ENCODE measurements at regions not wholly inside any gene's neighbourhood (a gene's known extent, or its start where the extent isn't known, plus 50 kb on each side); places are given as distances from the start of the nearest gene placed in this dataset.

- peaks cover 0 to 3% (median 0%) of the 10 kb centered on the region in 4 donors for H3K4me1 ChIP-seq
- no peak overlapping the region for H3K4me3 ChIP-seq
- intact Hi-C loops (cut with DNase I; ENCODE audit: low total_unique reads) = no loop called here
- DNase-seq = no peak
- H3K27ac ChIP-seq = no peak overlapping the region
- H3K27me3 ChIP-seq = no peaks in the 10 kb centered on the region
- no peaks in the 10 kb centered on the region for H3K9me3 ChIP-seq
- no peak for TF ChIP-seq POLR2A (IDR thresholded peaks at IDR 0.05)
- TF ChIP-seq CTCF (IDR thresholded peaks at IDR 0.05) = no peak
- TF ChIP-seq EP300 (IDR thresholded peaks at IDR 0.05) = no peak
- no peak for TF ChIP-seq POLR2AphosphoS5 (IDR thresholded peaks at IDR 0.05)
- H3K36me3 ChIP-seq = no peaks in the 10 kb centered on the region
- 84 to 90% (median 87%) methylated on average over 6 of the region's 6 CpGs for WGBS, 5 donors
These were observed 395.1 kb upstream of the ANKRD30A start for GRCh38 chr10:36730316-36730715.

GRCh38 chr10:36728626-36729025 lies 396.8 kb upstream of the ANKRD30A start:
- WGBS, 5 donors = 66 to 79% (median 69%) methylated on average over 2 of the region's 2 CpGs
- Histone ChIP-seq H3K9me3 (no peaks in the 10 kb centered on the region), H3K36me3 (no peaks in the 10 kb centered on the region), H3K4me3 (no peak overlapping the region), H3K4me1 (peaks cover 0 to 3% (median 0%) of the 10 kb centered on the region in 4 donors), H3K27ac (no peak overlapping the region), H3K27me3 (no peaks in the 10 kb centered on the region)
- no peak for DNase-seq
- TF ChIP-seq CTCF (IDR thresholded peaks at IDR 0.05) = no peak
- no peak for TF ChIP-seq EP300 (IDR thresholded peaks at IDR 0.05)
- no peak for TF ChIP-seq POLR2AphosphoS5 (IDR thresholded peaks at IDR 0.05)
- no peak for TF ChIP-seq POLR2A (IDR thresholded peaks at IDR 0.05)
- intact Hi-C loops (cut with DNase I; ENCODE audit: low total_unique reads) = no loop called here

GRCh38 chr10:36725581-36726520 lies 399.5 kb upstream of the ANKRD30A start:
- 73 to 77% (median 74%) methylated on average over 6 of the region's 6 CpGs for WGBS, 5 donors
- intact Hi-C loops (cut with DNase I; ENCODE audit: low total_unique reads) = no loop called here
- Histone ChIP-seq H3K27me3 (no peaks in the 10 kb centered on the region), H3K9me3 (no peaks in the 10 kb centered on the region), H3K4me1 (peaks cover 0 to 3% (median 0%) of the 10 kb centered on the region in 4 donors), H3K27ac (no peak overlapping the region), H3K36me3 (no peaks in the 10 kb centered on the region), H3K4me3 (no peak overlapping the region)
- no peak for TF ChIP-seq EP300 (IDR thresholded peaks at IDR 0.05)
- no peak for TF ChIP-seq CTCF (IDR thresholded peaks at IDR 0.05)
- TF ChIP-seq POLR2A (IDR thresholded peaks at IDR 0.05) = no peak
- TF ChIP-seq POLR2AphosphoS5 (IDR thresholded peaks at IDR 0.05) = no peak
- peak in 1 of 2 donors; percentile 69 for DNase-seq

GRCh38 chr10:36722777-36723176 lies 402.6 kb upstream of the ANKRD30A start:
- no peaks in the 10 kb centered on the region for H3K9me3 ChIP-seq
- intact Hi-C loops (cut with DNase I; ENCODE audit: low total_unique reads) = no loop called here
- no peaks in the 10 kb centered on the region for H3K27me3 ChIP-seq
- no peaks in the 10 kb centered on the region for H3K36me3 ChIP-seq
- TF ChIP-seq CTCF (IDR thresholded peaks at IDR 0.05) (no peak), POLR2AphosphoS5 (IDR thresholded peaks at IDR 0.05) (no peak), POLR2A (IDR thresholded peaks at IDR 0.05) (no peak), EP300 (IDR thresholded peaks at IDR 0.05) (no peak)
- 85 to 94% (median 91%) methylated on average over 9 of the region's 9 CpGs for WGBS, 5 donors
- DNase-seq = no peak
- no peak overlapping the region for H3K27ac ChIP-seq
- H3K4me3 ChIP-seq = no peak overlapping the region
- H3K4me1 ChIP-seq = peaks cover 0 to 3% (median 0%) of the 10 kb centered on the region in 4 donors
